Activated CD4-positive, alpha-beta memory T cell treated with anti-CD3 and anti-CD28 coated beads for 36 hours (primary cell): ENCODE measurements at regions not wholly inside any gene's neighbourhood (a gene's known extent, or its start where the extent isn't known, plus 50 kb on each side); places are given as distances from the start of the nearest gene placed in this dataset.
"Not testable (repeated sequence)": the region's sequence is repeated elsewhere in the genome, so short reads cannot be mapped to it uniquely, and the experiment has no call there.

Source experiments
- CTCF ChIA-PET: fragments of 350-600 bp; sonication (Branson Sonifier 250); formaldehyde crosslinking; loops from one replicate; lab custom pipeline; 2021; ENCODE audit warnings: antibody characterized with exemption, inconsistent platforms; lab: Charles Lee
- POLR2A ChIA-PET: fragments of 350-600 bp; sonication (Branson Sonifier 250); formaldehyde crosslinking; loops from one replicate; lab custom pipeline; 2021; ENCODE audit warnings: antibody characterized with exemption; lab: Charles Lee
- DNase-seq: peaks from one replicate; pipeline ENCODE4 v3.0.0-alpha.2; 2020
- H3K27ac Mint-ChIP-seq: one replicate; pipeline ENCODE4 v1.8.0; 2021; ENCODE audit warnings: mixed read lengths
- H3K27me3 Mint-ChIP-seq: one replicate; pipeline ENCODE4 v1.8.0; 2021; ENCODE audit warnings: mixed read lengths
- H3K36me3 Mint-ChIP-seq: one replicate; pipeline ENCODE4 v1.8.0; 2021; ENCODE audit warnings: mixed read lengths
- H3K4me1 Mint-ChIP-seq: one replicate; pipeline ENCODE4 v1.8.0; 2021; ENCODE audit warnings: low read depth, mixed read lengths
- H3K4me3 Mint-ChIP-seq: one replicate; pipeline ENCODE4 v1.8.0; 2021; ENCODE audit warnings: mild to moderate bottlenecking, mixed read lengths
- H3K9me3 Mint-ChIP-seq: one replicate; pipeline ENCODE4 v1.8.0; 2021; ENCODE audit warnings: mixed read lengths
- intact Hi-C: fragments of 100-400 bp; cut with micrococcal nuclease; formaldehyde crosslinking; loops from one replicate; pipeline ENCODE4 v1.15.1; 2023

DNA sequence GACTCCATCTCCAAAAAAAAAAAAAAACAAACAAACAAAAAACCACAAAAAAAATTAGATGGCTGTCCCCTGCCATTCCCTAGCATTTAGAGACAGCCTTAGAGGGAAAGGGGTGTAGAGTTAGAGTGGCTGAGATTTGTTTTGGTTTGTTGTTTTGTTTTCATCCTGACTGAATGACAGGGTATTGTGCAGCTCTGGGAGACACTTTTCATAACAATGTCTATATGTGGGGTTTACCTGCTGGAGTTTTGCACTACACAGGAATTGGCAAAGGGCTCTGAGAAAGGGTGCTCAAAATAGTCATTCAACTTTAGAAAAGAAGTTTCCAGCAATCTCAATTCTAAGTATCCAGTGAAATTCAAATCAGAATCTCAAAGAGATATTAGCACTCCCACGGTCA is 732.5 kb upstream of the CHAC2 start:
- Mint-ChIP-seq H3K4me3 (no peak overlapping the region), H3K36me3 (no peaks in the 10 kb centered on the region), H3K27ac (no peak overlapping the region), H3K27me3 (no peaks in the 10 kb centered on the region), H3K9me3 (no peaks in the 10 kb centered on the region), H3K4me1 (no peaks in the 10 kb centered on the region)
- ChIA-PET CTCF (no interaction called here), POLR2A (no interaction called here)
- DNase-seq: no peak
- intact Hi-C loops: no loop called here

DNA sequence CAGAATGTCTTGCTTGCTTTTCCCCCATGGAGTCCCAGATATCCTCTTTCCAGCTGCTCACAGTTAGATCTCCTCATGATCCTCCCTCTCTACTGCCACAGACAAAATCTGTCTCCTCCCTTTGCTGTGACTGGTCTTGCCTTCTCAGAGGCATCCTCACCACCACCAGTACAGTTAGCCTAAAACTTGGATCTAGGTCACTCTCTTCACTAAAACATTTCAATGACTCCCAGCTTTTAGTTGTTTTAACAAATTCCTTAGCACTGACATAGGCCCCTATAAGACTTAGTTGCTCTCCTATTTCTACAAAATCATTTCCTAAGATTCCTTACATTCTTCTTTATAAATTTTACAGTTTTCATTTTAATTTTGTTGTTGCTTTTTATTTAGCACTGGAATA is 734.2 kb upstream of the CHAC2 start:
- no peak overlapping the region for H3K4me3 Mint-ChIP-seq
- H3K27me3 Mint-ChIP-seq: no peaks in the 10 kb centered on the region
- no peaks in the 10 kb centered on the region for H3K9me3 Mint-ChIP-seq
- ChIA-PET POLR2A (no interaction called here), CTCF (no interaction called here)
- intact Hi-C loops: no loop called here
- no peak overlapping the region for H3K27ac Mint-ChIP-seq
- no peak for DNase-seq
- no peaks in the 10 kb centered on the region for H3K36me3 Mint-ChIP-seq
- H3K4me1 Mint-ChIP-seq: no peaks in the 10 kb centered on the region

DNA sequence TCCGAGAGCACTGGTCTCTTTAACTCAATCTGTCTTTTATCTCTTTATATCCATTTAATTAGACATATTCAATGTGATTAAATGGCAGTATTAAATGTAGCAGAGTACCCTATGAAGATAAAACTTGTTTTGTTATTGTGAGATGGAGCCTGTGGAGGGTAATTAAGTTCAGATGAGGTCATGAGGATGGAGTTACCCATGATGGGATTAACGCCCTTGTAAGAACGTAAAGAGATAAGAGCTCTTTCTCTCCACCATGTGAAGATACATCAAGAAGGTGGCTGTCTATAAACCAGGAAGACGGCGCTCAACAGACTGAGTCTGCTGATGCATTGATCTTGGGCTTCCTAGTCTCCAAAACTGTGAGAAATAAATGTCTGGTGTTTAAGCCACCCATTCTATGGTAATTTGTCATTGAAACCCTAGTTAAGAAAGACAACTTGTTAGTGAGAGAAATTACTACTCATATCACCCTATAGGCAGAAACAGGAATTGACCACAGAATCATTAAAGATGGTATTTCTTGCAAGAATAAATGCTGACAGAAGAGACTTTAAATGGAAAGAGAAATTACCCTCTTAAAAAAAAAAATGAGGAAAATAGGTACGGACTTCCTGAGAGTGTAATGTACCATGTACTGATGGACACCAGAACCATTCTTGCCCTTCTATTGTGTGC is 738.7 kb upstream of the CHAC2 start:
- no peak for DNase-seq
- Mint-ChIP-seq H3K4me3 (no peak overlapping the region), H3K27ac (no peak overlapping the region), H3K27me3 (no peaks in the 10 kb centered on the region), H3K9me3 (no peaks in the 10 kb centered on the region), H3K36me3 (no peaks in the 10 kb centered on the region), H3K4me1 (no peaks in the 10 kb centered on the region)
- ChIA-PET CTCF (no interaction called here), POLR2A (no interaction called here)
- intact Hi-C loops: no loop called here

DNA sequence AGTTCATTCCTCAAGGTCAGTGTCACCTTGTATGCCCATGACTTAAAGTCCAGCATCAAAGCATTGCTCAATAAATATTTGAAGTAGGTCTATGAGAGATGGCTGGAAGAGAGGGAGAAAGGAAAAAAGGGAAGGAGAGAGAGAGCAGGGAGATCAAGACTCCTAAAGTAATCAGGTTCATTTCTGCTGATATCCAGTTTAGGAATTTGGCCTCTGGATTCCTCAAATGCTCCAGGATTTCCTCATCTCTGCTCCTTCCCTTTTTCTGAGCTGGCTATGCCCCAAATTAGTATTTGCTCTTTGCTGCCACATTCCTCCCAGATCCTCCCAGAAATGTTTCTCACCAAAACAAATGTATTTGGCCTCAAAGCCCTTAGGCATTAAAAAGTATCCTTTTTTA is 739.4 kb upstream of the CHAC2 start:
- DNase-seq: no peak
- Mint-ChIP-seq H3K36me3 (no peaks in the 10 kb centered on the region), H3K9me3 (no peaks in the 10 kb centered on the region), H3K27ac (no peak overlapping the region), H3K27me3 (no peaks in the 10 kb centered on the region), H3K4me3 (no peak overlapping the region), H3K4me1 (no peaks in the 10 kb centered on the region)
- ChIA-PET POLR2A (no interaction called here), CTCF (no interaction called here)
- intact Hi-C loops: no loop called here

DNA sequence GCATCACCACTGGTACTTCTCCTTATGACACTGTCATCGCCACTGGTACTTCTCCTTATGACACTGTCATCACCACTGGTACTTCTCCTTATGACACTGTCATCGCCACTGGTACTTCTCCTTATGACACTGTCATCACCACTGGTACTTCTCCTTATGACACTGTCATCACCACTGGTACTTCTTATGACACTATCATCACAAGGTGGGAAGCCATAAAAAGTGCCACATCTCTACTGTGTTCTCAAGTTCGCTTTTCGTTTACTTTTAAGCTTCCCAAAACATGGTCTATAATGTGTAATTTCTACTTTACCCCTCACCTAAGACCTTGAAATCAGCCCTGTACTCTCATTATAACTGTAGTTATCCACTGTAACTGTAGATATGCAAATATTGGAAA is 745.4 kb upstream of the CHAC2 start:
- intact Hi-C loops, DNase-seq, H3K4me3 Mint-ChIP-seq, CTCF ChIA-PET, H3K36me3 Mint-ChIP-seq, H3K4me1 Mint-ChIP-seq, H3K9me3 Mint-ChIP-seq, POLR2A ChIA-PET, H3K27ac Mint-ChIP-seq, H3K27me3 Mint-ChIP-seq: not testable (repeated sequence)

DNA sequence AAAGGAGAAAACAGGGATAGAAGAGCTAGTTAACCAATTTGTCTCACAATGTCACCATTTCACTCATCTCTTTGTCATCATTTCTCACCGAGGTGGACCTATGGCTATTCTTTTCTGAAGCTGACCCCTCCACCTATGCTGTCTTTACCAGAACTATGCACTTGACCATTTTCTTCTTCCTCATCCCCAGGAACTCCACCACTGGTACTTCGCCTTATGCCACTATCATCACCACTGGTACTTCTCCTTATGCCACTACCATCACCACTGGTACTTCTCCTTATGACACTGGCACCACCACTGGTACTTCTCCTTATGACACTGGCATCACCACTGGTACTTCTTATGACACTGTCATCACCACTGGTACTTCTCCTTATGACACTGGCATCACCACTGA is 745.8 kb upstream of the CHAC2 start:
- Mint-ChIP-seq H3K27ac (no peak overlapping the region), H3K4me3 (no peak overlapping the region), H3K36me3 (no peaks in the 10 kb centered on the region), H3K27me3 (no peaks in the 10 kb centered on the region), H3K4me1 (no peaks in the 10 kb centered on the region), H3K9me3 (no peaks in the 10 kb centered on the region)
- no peak for DNase-seq
- POLR2A ChIA-PET: no interaction called here
- CTCF ChIA-PET: no interaction called here
- intact Hi-C loops: no loop called here

DNA sequence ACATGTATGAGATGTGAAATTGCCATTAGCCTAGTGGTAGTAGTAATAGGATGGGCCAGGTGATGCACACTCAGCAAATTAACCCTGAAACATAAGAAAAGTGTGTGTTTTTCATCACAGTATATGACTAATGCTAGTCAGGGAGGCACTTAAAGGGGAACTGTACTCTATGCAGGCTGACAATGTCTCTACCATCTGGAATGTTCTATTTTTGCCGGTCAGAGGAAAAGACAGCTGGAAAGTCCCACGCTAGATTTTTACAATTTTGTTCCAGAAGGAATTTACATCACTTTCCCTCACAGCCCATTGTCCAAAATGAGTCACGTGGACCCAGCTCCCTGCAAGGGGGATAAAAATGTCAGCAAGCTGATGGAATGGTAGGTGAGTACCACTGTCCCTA is 746.3 kb upstream of the CHAC2 start:
- ChIA-PET POLR2A (no interaction called here), CTCF (no interaction called here)
- Mint-ChIP-seq H3K4me3 (no peak overlapping the region), H3K4me1 (no peaks in the 10 kb centered on the region), H3K36me3 (no peaks in the 10 kb centered on the region), H3K27me3 (no peaks in the 10 kb centered on the region), H3K9me3 (no peaks in the 10 kb centered on the region), H3K27ac (no peak overlapping the region)
- no peak for DNase-seq
- intact Hi-C loops: no loop called here

DNA sequence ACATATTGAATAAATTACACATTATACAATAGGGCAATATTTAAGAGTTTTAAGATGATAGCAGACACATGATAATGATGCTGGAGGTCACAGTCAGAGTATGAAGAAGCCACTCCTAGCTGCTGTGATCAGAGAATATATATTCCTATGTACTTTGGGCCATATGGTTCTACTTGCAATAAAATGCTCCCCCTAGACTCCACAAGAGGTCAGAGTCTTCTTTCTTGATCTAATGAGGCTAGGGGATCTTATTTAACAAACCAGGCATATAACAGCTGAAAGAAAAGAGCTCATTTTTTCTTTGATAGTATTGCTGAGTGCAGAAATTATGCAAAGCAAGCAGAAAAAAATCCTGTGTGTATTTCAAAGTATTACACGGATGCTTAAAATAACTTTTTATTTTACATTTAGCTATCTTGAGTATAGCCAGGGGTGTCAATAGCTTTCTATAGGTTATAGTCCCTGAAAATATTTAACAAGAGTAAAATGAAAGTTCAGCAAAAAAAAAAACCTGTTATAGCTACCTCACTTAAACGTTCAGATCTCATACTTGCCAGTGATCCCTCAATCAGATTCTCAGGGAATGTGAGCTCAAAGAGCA is 748.7 kb upstream of the CHAC2 start:
- no peak for DNase-seq
- Mint-ChIP-seq H3K36me3 (no peaks in the 10 kb centered on the region), H3K27me3 (no peaks in the 10 kb centered on the region), H3K27ac (no peak overlapping the region), H3K4me3 (no peak overlapping the region), H3K9me3 (no peaks in the 10 kb centered on the region), H3K4me1 (no peaks in the 10 kb centered on the region)
- intact Hi-C loops: no loop called here
- CTCF ChIA-PET: interaction anchor here (0.7 kb wide), 1 partner anchor 18 kb away, joined by 3 read pairs; no protein-coding TSS in a partner anchor
- POLR2A ChIA-PET: no interaction called here

DNA sequence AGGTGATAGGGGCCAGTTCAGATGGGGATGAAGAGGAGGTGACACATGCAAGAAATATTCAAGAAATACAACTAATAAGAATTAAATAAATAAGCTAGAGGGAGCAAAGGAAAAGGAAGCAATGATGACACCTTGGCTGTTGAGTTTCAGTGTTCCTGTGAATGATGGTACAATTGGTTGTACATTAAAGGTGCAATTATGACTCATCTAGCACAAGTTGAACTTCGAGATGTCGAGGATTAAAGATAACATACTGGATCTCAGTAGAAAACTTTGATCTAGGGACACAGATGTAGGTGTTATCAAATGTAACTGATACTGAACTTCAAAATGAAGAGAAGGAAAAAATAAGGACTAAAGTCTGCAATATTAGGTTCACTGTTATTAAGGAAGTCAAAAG is 760.6 kb upstream of the CHAC2 start:
- no peak for DNase-seq
- H3K9me3 Mint-ChIP-seq: no peaks in the 10 kb centered on the region
- POLR2A ChIA-PET: no interaction called here
- CTCF ChIA-PET: no interaction called here
- H3K4me1 Mint-ChIP-seq: no peaks in the 10 kb centered on the region
- no peaks in the 10 kb centered on the region for H3K36me3 Mint-ChIP-seq
- no peak overlapping the region for H3K27ac Mint-ChIP-seq
- H3K4me3 Mint-ChIP-seq: no peak overlapping the region
- H3K27me3 Mint-ChIP-seq: no peaks in the 10 kb centered on the region
- intact Hi-C loops: no loop called here

DNA sequence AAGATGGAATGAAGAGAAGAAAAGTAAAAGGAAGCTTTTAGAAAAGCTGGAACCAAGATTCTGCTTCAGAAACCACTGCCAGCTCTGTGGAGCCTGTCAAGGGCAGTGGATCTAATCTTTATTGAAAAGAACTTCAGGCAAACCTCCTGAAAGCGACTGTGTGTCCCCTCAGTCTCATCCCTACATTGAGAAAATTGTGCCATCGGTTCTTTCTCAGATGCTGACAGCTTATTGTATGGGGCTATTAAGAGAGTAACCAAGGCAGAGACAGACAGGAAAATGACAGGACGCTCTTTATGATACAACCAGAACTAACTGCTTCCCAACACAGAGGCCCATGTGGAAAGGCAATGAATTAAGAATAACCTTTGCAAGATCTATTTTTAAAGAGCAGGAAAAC is 763.2 kb upstream of the CHAC2 start:
- no peak for DNase-seq
- Mint-ChIP-seq H3K36me3 (no peaks in the 10 kb centered on the region), H3K4me3 (no peak overlapping the region), H3K4me1 (no peaks in the 10 kb centered on the region), H3K27ac (no peak overlapping the region), H3K27me3 (no peaks in the 10 kb centered on the region), H3K9me3 (no peaks in the 10 kb centered on the region)
- ChIA-PET CTCF (no interaction called here), POLR2A (no interaction called here)
- intact Hi-C loops: no loop called here

DNA sequence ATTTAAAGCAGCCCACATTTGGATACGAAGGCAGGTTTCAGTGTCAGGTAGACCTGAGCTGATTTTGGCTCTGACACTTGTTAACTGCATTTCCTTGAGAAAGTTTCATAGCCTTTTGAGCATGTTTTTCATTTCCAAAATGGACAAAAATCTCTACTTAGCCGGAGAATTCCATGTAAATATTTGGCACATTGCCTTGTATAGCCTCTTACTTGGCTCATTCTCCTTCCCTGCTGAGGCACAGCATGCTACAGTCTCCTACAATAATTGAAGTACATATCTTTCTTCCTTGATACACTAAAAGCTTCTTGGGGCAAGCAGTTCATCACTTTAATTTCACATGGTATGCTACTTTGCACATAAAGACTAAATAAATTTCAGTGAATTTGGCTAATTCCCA is 772.2 kb upstream of the CHAC2 start:
- intact Hi-C loops: no loop called here
- ChIA-PET CTCF (no interaction called here), POLR2A (no interaction called here)
- no peak for DNase-seq
- Mint-ChIP-seq H3K27me3 (no peaks in the 10 kb centered on the region), H3K36me3 (no peaks in the 10 kb centered on the region), H3K9me3 (peaks cover 17% of the 10 kb centered on the region), H3K4me1 (no peaks in the 10 kb centered on the region), H3K4me3 (no peak overlapping the region), H3K27ac (no peak overlapping the region)

DNA sequence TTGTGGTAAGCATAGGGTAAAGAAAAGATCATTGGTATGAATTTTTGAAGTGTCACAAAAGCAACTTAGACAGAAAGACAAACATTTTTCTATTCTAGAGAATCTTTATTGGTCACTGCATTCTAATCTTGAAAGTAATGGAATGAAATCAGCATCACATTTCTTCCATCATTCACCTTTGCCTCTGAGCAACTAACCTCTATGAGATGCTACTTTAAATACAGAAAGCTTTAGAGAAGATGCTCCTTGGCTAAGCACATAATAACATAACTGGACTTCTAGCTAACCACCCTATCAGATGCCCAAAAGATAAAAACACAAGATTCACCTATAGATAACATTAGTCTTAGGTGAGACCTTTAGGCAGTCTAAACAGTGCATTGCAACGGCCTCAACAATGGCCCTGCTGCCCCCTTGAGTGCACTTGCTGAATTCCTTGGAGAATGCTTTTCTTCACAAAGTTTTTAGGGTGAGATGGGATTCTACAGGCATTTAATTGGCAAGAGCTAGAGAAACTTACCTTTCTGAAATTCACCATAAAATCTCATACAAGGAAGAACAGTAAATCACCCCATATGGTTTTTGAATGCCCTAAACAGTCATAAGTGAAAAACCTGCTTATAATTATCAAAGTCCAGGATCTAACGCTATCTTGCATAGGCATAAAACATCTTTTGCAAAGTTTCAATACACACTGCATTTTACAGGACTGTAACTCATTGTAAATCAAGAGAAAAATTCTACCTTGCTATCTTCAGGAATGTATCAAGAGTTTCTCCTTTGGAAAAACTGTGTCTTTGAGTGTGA is 791.3 kb upstream of the CHAC2 start:
- no peak overlapping the region for H3K27ac Mint-ChIP-seq
- POLR2A ChIA-PET: interaction anchor here (0.7 kb wide), 1 partner anchor 1614 kb away, joined by 3 read pairs; no protein-coding TSS in a partner anchor

More for the DNA sequence above, 791.3 kb upstream of the CHAC2 start:
- H3K4me3 Mint-ChIP-seq: no peak overlapping the region
- no peak for DNase-seq
- CTCF ChIA-PET: no interaction called here
- intact Hi-C loops: no loop called here
- H3K36me3 Mint-ChIP-seq: no peaks in the 10 kb centered on the region
- peaks cover 3% of the 10 kb centered on the region for H3K9me3 Mint-ChIP-seq
- H3K4me1 Mint-ChIP-seq: no peaks in the 10 kb centered on the region
- H3K27me3 Mint-ChIP-seq: no peaks in the 10 kb centered on the region
